ENCODE measurements at regions not wholly inside any gene's neighbourhood (a gene's known extent, or its start where the extent isn't known, plus 50 kb on each side); places are given as distances from the start of the nearest gene placed in this dataset.

DNA sequence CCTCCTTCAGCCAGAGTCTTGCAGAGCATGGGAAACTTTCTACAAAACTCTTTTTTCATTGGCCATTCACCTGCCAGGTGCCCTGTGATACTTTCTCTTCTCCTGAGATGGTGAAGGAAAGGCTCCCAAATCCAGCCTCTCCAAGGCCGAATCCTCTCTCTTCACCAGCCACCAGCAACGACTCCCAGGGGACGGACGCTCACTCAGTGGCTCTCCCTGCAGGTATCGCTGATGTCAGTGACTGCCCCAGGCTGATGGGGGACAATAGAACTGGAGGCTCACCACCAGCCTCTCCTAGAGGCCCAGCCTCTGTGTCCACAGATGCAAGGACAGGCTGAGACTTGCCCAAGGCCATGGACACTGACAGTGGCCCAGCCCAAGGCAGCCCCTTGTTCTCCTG, 204.1 kb downstream of the BCL11B start:
- Histone ChIP-seq H3K27me3 (ENCODE audit: control insufficient read depth, insufficient read depth, low read length) (no peaks in the 10 kb centered on the region), H3K4me3 (ENCODE audit: low read length) (no peak overlapping the region), H3K4me2 (ENCODE audit: low read length) (no peak overlapping the region), H3K9me3 (replicated peaks; ENCODE audit: low read length) (peaks cover 7% of the 10 kb centered on the region), H3K36me3 (ENCODE audit: insufficient read depth, low read length) (no peaks in the 10 kb centered on the region), H3K9ac (ENCODE audit: low read depth, low read length) (no peak overlapping the region), H3K4me1 (ENCODE audit: control insufficient read depth, insufficient read depth, low read length) (no peaks in the 10 kb centered on the region)

DNA sequence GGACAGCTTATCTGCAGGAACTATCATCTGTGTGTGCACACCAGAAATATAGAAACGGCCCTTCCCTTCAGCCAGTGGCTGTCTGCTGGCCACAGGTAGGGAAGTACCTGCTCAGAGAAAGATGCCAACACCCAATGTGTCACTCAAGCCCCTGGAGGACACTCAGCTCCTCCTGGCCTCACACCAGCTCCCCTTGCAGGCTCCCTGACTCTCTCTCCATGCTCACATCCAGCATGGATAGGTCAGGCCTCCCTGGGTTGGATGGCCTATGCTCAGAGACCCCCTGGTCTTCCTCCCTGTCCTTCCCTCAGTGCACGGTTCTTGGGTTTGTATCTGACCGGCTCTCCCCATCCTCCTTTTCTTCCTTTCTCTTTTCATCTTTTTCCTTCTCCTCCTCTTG, 202.1 kb downstream of the BCL11B start:
- no peaks in the 10 kb centered on the region for H3K4me1 ChIP-seq (ENCODE audit: control insufficient read depth, insufficient read depth, low read length)
- H3K36me3 ChIP-seq (ENCODE audit: insufficient read depth, low read length): no peaks in the 10 kb centered on the region
- no peak overlapping the region for H3K4me3 ChIP-seq (ENCODE audit: low read length)
- no peaks in the 10 kb centered on the region for H3K27me3 ChIP-seq (ENCODE audit: control insufficient read depth, insufficient read depth, low read length)
- no peak overlapping the region for H3K4me2 ChIP-seq (ENCODE audit: low read length)
- H3K9me3 ChIP-seq (replicated peaks; ENCODE audit: low read length): peaks cover 11% of the 10 kb centered on the region
- H3K9ac ChIP-seq (ENCODE audit: low read depth, low read length): no peak overlapping the region

DNA sequence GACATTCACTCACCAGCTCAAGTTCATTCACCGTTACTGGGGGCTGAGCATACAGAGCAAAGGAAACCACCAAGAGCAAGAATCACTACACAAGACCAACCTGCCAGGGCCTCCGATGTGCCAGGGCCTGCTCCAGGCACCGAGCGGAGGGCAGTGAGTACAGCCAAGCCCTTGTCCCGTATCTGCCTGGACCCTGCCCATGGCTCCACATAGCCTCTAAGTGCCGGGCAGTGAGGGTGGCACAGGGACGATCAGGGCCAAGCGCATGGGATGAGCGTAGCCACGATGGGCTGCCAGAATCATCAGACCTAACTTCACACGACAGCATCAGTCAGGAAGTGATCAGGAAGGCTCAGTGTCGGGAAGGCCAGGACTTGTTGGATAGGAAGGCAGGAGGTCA, 199.6 kb downstream of the BCL11B start:
- Histone ChIP-seq H3K4me2 (ENCODE audit: low read length) (no peak overlapping the region), H3K36me3 (ENCODE audit: insufficient read depth, low read length) (no peaks in the 10 kb centered on the region), H3K9ac (ENCODE audit: low read depth, low read length) (no peak overlapping the region), H3K27me3 (ENCODE audit: control insufficient read depth, insufficient read depth, low read length) (no peaks in the 10 kb centered on the region), H3K9me3 (replicated peaks; ENCODE audit: low read length) (peaks cover 14% of the 10 kb centered on the region), H3K4me1 (ENCODE audit: control insufficient read depth, insufficient read depth, low read length) (no peaks in the 10 kb centered on the region), H3K4me3 (ENCODE audit: low read length) (no peak overlapping the region)

DNA sequence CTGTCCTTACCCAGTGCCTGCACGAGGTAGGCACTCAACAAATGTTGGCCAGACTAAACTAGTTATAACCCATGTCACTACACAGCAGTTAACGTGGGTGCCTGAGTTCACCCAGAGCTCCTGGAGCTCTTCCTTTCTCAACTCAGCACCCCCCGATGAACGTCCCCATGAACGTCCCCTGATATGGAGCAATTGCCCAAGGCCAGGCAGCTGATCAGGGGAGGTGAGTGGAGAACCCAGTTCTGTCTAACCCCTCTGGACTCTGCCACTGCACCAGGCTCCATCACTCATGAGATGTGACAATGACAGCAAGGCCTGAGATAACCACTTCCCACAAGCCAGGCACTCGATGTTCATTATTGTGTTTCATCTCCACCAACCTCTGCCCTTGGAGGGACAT, 199.0 kb downstream of the BCL11B start:
- H3K27me3 ChIP-seq (ENCODE audit: control insufficient read depth, insufficient read depth, low read length): no peaks in the 10 kb centered on the region
- no peak overlapping the region for H3K4me3 ChIP-seq (ENCODE audit: low read length)
- peaks cover 12% of the 10 kb centered on the region for H3K9me3 ChIP-seq (replicated peaks; ENCODE audit: low read length)
- H3K4me2 ChIP-seq (ENCODE audit: low read length): no peak overlapping the region
- no peak overlapping the region for H3K9ac ChIP-seq (ENCODE audit: low read depth, low read length)
- no peaks in the 10 kb centered on the region for H3K36me3 ChIP-seq (ENCODE audit: insufficient read depth, low read length)
- H3K4me1 ChIP-seq (ENCODE audit: control insufficient read depth, insufficient read depth, low read length): no peaks in the 10 kb centered on the region

DNA sequence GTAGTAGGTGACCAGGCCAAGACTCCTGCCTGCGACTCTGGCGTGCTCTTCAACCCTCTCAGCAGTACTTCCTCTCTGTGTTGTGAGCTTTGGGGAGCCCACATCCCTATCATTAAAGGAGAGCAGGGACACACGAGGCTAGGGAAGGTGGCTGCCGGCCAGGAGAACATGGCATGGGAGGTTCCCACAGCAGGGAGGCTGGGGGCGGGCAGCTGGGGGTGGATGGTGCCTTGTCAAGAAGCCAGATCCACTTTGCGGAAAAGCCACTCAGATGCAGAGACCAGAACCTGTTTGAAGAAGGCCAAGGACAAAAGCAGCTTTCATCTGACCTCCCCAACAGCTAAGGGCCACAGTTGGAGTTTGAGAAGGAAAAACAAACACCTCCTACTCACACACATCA, 198.6 kb downstream of the BCL11B start:
- Histone ChIP-seq H3K9ac (ENCODE audit: low read depth, low read length) (no peak overlapping the region), H3K27me3 (ENCODE audit: control insufficient read depth, insufficient read depth, low read length) (no peaks in the 10 kb centered on the region), H3K36me3 (ENCODE audit: insufficient read depth, low read length) (no peaks in the 10 kb centered on the region), H3K9me3 (replicated peaks; ENCODE audit: low read length) (peaks cover 11% of the 10 kb centered on the region), H3K4me2 (ENCODE audit: low read length) (no peak overlapping the region), H3K4me3 (ENCODE audit: low read length) (no peak overlapping the region), H3K4me1 (ENCODE audit: control insufficient read depth, insufficient read depth, low read length) (no peaks in the 10 kb centered on the region)

DNA sequence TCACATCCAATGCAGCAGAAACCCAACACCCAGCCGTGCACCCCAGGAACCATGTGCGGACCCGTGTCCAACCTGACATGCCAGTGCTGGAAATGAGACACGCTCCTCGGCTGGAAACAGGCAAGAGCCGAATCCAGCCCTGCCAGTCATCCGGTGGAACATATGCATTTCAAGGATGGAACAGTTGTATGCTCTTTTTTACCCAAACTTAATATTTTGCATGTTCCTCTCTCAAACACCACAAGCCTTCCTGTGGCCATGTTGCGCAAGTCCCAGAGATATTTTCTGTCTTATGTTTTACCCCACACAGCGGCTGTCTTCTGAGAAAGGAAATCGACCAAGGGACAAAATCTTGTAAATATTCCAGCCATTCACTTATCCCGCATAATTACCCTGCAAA, 196.9 kb downstream of the BCL11B start:
- H3K4me2 ChIP-seq (ENCODE audit: low read length): no peak overlapping the region
- no peaks in the 10 kb centered on the region for H3K27me3 ChIP-seq (ENCODE audit: control insufficient read depth, insufficient read depth, low read length)
- H3K4me3 ChIP-seq (ENCODE audit: low read length): no peak overlapping the region
- no peaks in the 10 kb centered on the region for H3K4me1 ChIP-seq (ENCODE audit: control insufficient read depth, insufficient read depth, low read length)
- H3K36me3 ChIP-seq (ENCODE audit: insufficient read depth, low read length): no peaks in the 10 kb centered on the region
- H3K9me3 ChIP-seq (replicated peaks; ENCODE audit: low read length): peaks cover 11% of the 10 kb centered on the region
- H3K9ac ChIP-seq (ENCODE audit: low read depth, low read length): no peak overlapping the region

DNA sequence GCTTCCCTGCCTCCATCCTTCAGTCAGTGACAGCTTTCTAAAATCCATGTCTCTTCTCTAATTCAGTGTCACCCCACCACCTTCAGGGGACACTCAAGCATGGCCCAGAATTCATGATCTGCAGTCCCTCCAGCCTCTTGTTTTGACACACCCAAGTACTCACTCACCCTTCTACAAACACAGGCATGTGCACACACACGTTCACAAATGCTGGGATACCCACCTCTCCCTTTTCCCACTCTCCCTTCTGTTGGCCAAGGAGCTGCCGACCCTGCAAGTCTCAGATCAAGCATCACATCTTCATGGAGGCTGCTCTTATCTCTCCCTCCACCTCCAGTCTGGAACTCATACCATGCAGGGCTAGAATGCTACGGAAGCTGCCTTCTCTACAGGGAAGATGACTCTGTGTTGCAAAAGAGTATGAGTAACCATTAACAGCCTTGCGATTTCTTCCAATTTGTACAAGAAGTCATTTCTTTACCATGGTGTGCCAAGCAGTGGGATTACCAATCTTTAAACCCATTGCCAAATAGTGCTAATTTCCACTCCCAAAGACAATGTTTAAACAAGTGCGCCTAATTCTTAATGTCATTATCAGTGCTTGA, 196.1 kb downstream of the BCL11B start:
- Histone ChIP-seq H3K4me2 (ENCODE audit: low read length) (no peak overlapping the region), H3K4me3 (ENCODE audit: low read length) (no peak overlapping the region), H3K36me3 (ENCODE audit: insufficient read depth, low read length) (no peaks in the 10 kb centered on the region), H3K9ac (ENCODE audit: low read depth, low read length) (no peak overlapping the region), H3K27me3 (ENCODE audit: control insufficient read depth, insufficient read depth, low read length) (no peaks in the 10 kb centered on the region), H3K9me3 (replicated peaks; ENCODE audit: low read length) (peaks cover 7% of the 10 kb centered on the region), H3K4me1 (ENCODE audit: control insufficient read depth, insufficient read depth, low read length) (no peaks in the 10 kb centered on the region)

DNA sequence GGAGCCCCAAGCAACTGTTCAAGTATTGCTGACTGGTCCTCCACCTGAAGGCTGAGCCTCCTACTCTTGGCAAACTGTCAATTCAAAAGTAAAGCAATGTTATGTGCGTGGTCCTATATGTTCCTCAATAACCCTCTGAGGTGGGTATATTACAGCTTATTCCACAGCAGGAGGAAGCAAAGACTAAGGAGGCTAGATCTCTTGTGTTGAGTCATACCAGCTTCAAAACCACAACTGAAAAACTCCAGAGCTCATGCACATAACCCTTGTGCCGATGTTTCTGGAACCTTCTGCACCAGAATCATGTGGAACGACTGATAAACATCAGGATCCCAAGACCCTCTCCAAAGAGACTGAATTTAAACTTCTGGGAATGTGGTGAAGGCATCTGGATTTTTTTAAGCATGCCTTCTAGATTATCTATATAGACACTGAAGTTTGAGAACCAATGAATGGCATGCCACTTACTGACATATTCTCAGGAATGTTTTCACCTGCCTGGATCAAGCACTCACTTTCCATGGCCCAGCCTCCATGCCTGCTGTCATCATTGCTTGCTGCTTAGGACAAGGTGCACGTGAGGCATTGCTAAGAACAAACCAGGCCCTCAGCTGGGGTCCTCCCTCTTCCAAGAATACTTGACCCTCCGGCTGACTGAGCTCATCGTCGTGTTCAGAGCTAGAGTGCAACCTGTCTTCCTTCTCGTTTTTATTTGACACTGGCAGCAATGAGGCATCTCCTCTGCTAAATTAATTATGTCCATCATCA, 194.7 kb downstream of the BCL11B start:
- Histone ChIP-seq H3K9ac (ENCODE audit: low read depth, low read length) (no peak overlapping the region), H3K36me3 (ENCODE audit: insufficient read depth, low read length) (no peaks in the 10 kb centered on the region), H3K4me3 (ENCODE audit: low read length) (no peak overlapping the region), H3K4me1 (ENCODE audit: control insufficient read depth, insufficient read depth, low read length) (no peaks in the 10 kb centered on the region), H3K4me2 (ENCODE audit: low read length) (no peak overlapping the region), H3K9me3 (replicated peaks; ENCODE audit: low read length) (peaks cover 7% of the 10 kb centered on the region), H3K27me3 (ENCODE audit: control insufficient read depth, insufficient read depth, low read length) (no peaks in the 10 kb centered on the region)

DNA sequence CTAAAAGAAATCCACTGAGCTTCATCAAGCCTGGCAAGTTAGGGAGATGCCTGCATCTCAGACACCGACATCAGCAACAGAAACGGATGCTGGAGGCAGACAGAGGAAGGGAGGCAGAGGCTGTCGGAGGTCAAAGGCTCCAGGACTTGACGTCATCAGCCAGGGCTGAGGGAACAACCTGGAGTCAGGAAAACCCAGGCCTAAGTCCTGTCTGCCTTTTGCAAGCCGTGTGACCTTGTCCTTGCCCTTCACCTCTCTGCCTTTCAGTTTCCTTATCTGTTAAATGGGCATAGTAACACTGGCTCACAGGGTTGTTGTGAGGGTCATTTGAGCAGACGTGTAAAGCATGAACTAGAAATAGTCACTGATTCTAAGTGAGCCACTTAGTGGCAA, 194.2 kb downstream of the BCL11B start:
- H3K4me1 ChIP-seq (ENCODE audit: control insufficient read depth, insufficient read depth, low read length): no peaks in the 10 kb centered on the region
- H3K36me3 ChIP-seq (ENCODE audit: insufficient read depth, low read length): no peaks in the 10 kb centered on the region
- no peaks in the 10 kb centered on the region for H3K27me3 ChIP-seq (ENCODE audit: control insufficient read depth, insufficient read depth, low read length)
- H3K9ac ChIP-seq (ENCODE audit: low read depth, low read length): no peak overlapping the region
- no peak overlapping the region for H3K4me2 ChIP-seq (ENCODE audit: low read length)
- H3K9me3 ChIP-seq (replicated peaks; ENCODE audit: low read length): peaks cover 7% of the 10 kb centered on the region
- H3K4me3 ChIP-seq (ENCODE audit: low read length): no peak overlapping the region

DNA sequence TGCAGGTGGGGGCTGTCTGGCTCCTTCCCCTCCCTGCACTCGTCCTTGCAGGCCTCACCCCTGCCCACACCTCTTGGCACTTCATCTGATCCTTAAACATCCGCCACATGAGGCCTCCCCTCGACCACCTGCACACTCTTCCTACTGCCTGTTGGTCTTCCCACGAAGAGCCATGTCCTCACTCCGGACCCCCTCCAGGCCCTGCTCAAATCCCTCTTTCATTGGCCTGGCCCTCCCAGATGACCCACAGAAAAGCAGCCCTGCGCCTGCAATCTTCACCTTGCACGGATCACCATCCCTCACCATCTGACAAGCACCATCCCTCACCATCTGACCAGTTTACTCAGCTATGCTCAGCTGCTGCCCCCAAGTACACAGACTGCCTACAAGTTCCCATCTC, 193.6 kb downstream of the BCL11B start:
- no peaks in the 10 kb centered on the region for H3K27me3 ChIP-seq (ENCODE audit: control insufficient read depth, insufficient read depth, low read length)
- no peak overlapping the region for H3K4me3 ChIP-seq (ENCODE audit: low read length)
- H3K9ac ChIP-seq (ENCODE audit: low read depth, low read length): no peak overlapping the region
- H3K9me3 ChIP-seq (replicated peaks; ENCODE audit: low read length): peaks cover 7% of the 10 kb centered on the region
- no peak overlapping the region for H3K4me2 ChIP-seq (ENCODE audit: low read length)
- no peaks in the 10 kb centered on the region for H3K36me3 ChIP-seq (ENCODE audit: insufficient read depth, low read length)
- no peaks in the 10 kb centered on the region for H3K4me1 ChIP-seq (ENCODE audit: control insufficient read depth, insufficient read depth, low read length)

DNA sequence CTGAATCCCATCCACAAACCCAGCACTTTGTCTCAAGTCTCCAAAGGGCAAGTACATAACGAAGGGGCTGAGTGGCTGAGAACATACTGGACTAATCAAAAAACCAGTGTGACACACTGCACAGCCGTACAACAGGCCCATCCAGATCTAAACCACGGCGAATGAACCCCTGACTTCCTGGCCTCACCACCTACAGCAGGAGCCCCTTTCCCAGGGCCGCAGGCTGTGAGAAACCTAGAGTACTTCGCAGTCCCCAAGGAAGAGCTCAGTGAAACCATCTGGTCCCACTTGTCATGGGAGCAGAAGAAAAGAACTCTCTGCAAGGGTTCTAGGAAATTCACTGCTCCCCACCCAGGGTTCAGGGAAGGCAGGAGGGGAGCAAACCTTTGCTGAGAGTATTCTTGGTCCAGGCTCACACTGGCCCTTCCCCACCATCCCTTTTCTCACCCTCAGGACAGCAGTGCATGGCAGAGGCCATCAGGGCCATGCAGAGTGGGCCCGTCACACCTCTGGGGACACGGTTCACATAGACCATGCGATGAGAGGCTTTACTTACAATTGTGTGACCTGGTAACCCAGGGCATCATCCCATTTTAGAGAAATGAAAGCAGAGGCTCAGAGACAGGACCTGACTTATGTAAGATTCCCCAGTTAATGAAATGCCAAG, 192.8 kb downstream of the BCL11B start:
- H3K27me3 ChIP-seq (ENCODE audit: control insufficient read depth, insufficient read depth, low read length): no peaks in the 10 kb centered on the region
- H3K4me2 ChIP-seq (ENCODE audit: low read length): no peak overlapping the region
- H3K9ac ChIP-seq (ENCODE audit: low read depth, low read length): no peak overlapping the region
- no peaks in the 10 kb centered on the region for H3K36me3 ChIP-seq (ENCODE audit: insufficient read depth, low read length)
- H3K4me1 ChIP-seq (ENCODE audit: control insufficient read depth, insufficient read depth, low read length): no peaks in the 10 kb centered on the region
- no peak overlapping the region for H3K4me3 ChIP-seq (ENCODE audit: low read length)
- H3K9me3 ChIP-seq (replicated peaks; ENCODE audit: low read length): peaks cover 3% of the 10 kb centered on the region

DNA sequence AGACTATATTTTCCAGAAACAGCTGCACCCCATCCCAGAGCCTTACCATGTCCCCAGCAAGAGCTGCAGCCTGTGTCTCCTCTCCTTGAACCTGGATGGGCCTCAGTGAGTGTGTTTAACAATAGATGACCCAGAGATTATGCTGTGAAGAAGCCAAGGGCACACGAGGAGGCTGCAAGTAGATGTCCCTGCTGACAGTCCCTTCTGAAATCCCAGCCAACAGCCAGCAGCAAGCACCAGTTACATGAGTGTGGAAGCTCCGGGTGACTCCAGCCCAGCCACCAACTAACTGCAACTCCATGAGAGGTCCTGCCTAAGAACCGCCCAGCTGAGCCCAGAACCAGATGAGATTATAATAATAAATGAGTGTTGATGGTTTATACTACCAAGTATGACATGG, 191.7 kb downstream of the BCL11B start:
- H3K36me3 ChIP-seq (ENCODE audit: insufficient read depth, low read length): no peaks in the 10 kb centered on the region
- H3K27me3 ChIP-seq (ENCODE audit: control insufficient read depth, insufficient read depth, low read length): no peaks in the 10 kb centered on the region
- no peaks in the 10 kb centered on the region for H3K4me1 ChIP-seq (ENCODE audit: control insufficient read depth, insufficient read depth, low read length)
- H3K9ac ChIP-seq (ENCODE audit: low read depth, low read length): no peak overlapping the region
- H3K4me2 ChIP-seq (ENCODE audit: low read length): no peak overlapping the region
- no peak overlapping the region for H3K4me3 ChIP-seq (ENCODE audit: low read length)
- H3K9me3 ChIP-seq (replicated peaks; ENCODE audit: low read length): peaks cover 1% of the 10 kb centered on the region

Data from skeletal muscle satellite cell (primary cell).